Endothelial cell of umbilical vein (primary cell): ENCODE measurements at regions not wholly inside any gene's neighbourhood (a gene's known extent, or its start where the extent isn't known, plus 50 kb on each side); places are given as distances from the start of the nearest gene placed in this dataset.

Experiments
- EZH2 ChIP-seq: IDR thresholded peaks from 2 replicates; pipeline ENCODE4 v1.6.1; 2012; ENCODE audit warnings: borderline replicate concordance, low read depth, mild to moderate bottlenecking, moderate library complexity, low read length, inconsistent platforms; ENCODE audit not compliant: severe bottlenecking
- JUN ChIP-seq: IDR thresholded peaks from 2 replicates; pipeline ENCODE4 v1.6.1; 2011; ENCODE audit warnings: borderline replicate concordance, low read depth; ENCODE audit not compliant: insufficient read length, insufficient read depth
- MAX ChIP-seq: IDR thresholded peaks from 2 replicates; pipeline ENCODE4 v1.6.1; 2011; ENCODE audit not compliant: insufficient read depth, insufficient read length
- MYC ChIP-seq: IDR thresholded peaks from one replicate; pipeline ENCODE4 v1.6.1; 2011; ENCODE audit warnings: mild to moderate bottlenecking, low read depth, low read length
- POLR2A ChIP-seq: IDR thresholded peaks from 2 replicates; pipeline ENCODE4 v1.6.1; 2012; ENCODE audit warnings: low read depth, mild to moderate bottlenecking, control low read depth, low read length
- TF ChIP-seq, protein P1 (sequence below), 2 donors: IDR thresholded peaks; 1 replicate in 1 of 2; 2 replicates in 1 of 2; pipeline ENCODE4 v1.5.1; 2011; ENCODE audit warnings: low read length in 2 of 2, mild to moderate bottlenecking in 2 of 2, moderate library complexity in 2 of 2, control low read depth in 1 of 2, inconsistent platforms in 1 of 2, low read depth in 1 of 2; ENCODE audit not compliant: insufficient read depth in 1 of 2; ENCODE audit errors: extremely low read depth in 1 of 2

GRCh38 chr2:187008111-187008510 is 159.1 kb upstream of the ZSWIM2 start:
- TF ChIP-seq, protein P1, sequence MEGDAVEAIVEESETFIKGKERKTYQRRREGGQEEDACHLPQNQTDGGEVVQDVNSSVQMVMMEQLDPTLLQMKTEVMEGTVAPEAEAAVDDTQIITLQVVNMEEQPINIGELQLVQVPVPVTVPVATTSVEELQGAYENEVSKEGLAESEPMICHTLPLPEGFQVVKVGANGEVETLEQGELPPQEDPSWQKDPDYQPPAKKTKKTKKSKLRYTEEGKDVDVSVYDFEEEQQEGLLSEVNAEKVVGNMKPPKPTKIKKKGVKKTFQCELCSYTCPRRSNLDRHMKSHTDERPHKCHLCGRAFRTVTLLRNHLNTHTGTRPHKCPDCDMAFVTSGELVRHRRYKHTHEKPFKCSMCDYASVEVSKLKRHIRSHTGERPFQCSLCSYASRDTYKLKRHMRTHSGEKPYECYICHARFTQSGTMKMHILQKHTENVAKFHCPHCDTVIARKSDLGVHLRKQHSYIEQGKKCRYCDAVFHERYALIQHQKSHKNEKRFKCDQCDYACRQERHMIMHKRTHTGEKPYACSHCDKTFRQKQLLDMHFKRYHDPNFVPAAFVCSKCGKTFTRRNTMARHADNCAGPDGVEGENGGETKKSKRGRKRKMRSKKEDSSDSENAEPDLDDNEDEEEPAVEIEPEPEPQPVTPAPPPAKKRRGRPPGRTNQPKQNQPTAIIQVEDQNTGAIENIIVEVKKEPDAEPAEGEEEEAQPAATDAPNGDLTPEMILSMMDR (IDR thresholded peaks at IDR 0.05; ENCODE audit: extremely low read depth in 1 of 2, insufficient read depth in 1 of 2, low read depth in 1 of 2, low read length in 2 of 2) = no peak
- TF ChIP-seq POLR2A (no peak), MAX (no peak), EZH2 (no peak), JUN (no peak), MYC (no peak)
